HG03354 (cell line): ENCODE measurements at regions not wholly inside any gene's neighbourhood (a gene's known extent, or its start where the extent isn't known, plus 50 kb on each side); places are given as distances from the start of the nearest gene placed in this dataset.

Experiments used
- ATAC-seq: cut with Tn5 transposase; IDR thresholded peaks from one replicate; pipeline ENCODE4 v1.9.1; 2021; ENCODE audit warnings: mild to moderate bottlenecking; ENCODE audit not compliant: unreplicated experiment, poor library complexity, severe bottlenecking

- no peak for ATAC-seq
These were observed 430.1 kb upstream of the PTBP2 start for GRCh38 chr1:96291468-96291867.

- no peak for ATAC-seq
These were observed 429.4 kb upstream of the PTBP2 start for GRCh38 chr1:96292141-96292540.

- no peak for ATAC-seq
These were observed 424.6 kb upstream of the PTBP2 start for GRCh38 chr1:96296991-96297390.

GRCh38 chr1:96306809-96307560 is 414.6 kb upstream of the PTBP2 start:
- no peak for ATAC-seq

GRCh38 chr1:96308314-96308713 is 413.3 kb upstream of the PTBP2 start:
- ATAC-seq: no peak

GRCh38 chr1:96309783-96310182 is 411.8 kb upstream of the PTBP2 start:
- ATAC-seq: no peak

- no peak for ATAC-seq
These were observed 408.4 kb upstream of the PTBP2 start for GRCh38 chr1:96313216-96313615.

- ATAC-seq: no peak
These were observed 392.5 kb upstream of the PTBP2 start for GRCh38 chr1:96329121-96329520.

- no peak for ATAC-seq
These were observed 390.0 kb upstream of the PTBP2 start for GRCh38 chr1:96331596-96331995.

- ATAC-seq: no peak
These were observed 387.9 kb upstream of the PTBP2 start for GRCh38 chr1:96333522-96334235.

GRCh38 chr1:96334236-96334557 is 387.4 kb upstream of the PTBP2 start:
- no peak for ATAC-seq

GRCh38 chr1:96338622-96339021 is 383.0 kb upstream of the PTBP2 start:
- no peak for ATAC-seq

GRCh38 chr1:96340686-96341085 is 380.9 kb upstream of the PTBP2 start:
- no peak for ATAC-seq

- no peak for ATAC-seq
These were observed 374.9 kb upstream of the PTBP2 start for GRCh38 chr1:96346719-96347118.

GRCh38 chr1:96349896-96350295 is 371.7 kb upstream of the PTBP2 start:
- ATAC-seq: no peak

- ATAC-seq: no peak
These were observed 368.9 kb upstream of the PTBP2 start for GRCh38 chr1:96352733-96353132.

- no peak for ATAC-seq
These were observed 366.1 kb upstream of the PTBP2 start for GRCh38 chr1:96355521-96355920.

GRCh38 chr1:96355961-96356360 is 365.6 kb upstream of the PTBP2 start:
- no peak for ATAC-seq

GRCh38 chr1:96357141-96357765 is 364.3 kb upstream of the PTBP2 start:
- ATAC-seq: no peak

- no peak for ATAC-seq
These were observed 363.5 kb upstream of the PTBP2 start for GRCh38 chr1:96358057-96358456.
